Activated CD4-positive, alpha-beta T cell treated with anti-CD3 and anti-CD28 coated beads, Interleukin-2, amount 10 ng/mL, durations not matched to agents 7 days and 5 days (primary cell): ENCODE measurements at regions not wholly inside any gene's neighbourhood (a gene's known extent, or its start where the extent isn't known, plus 50 kb on each side); places are given as distances from the start of the nearest gene placed in this dataset.

Experiments used
- CTCF ChIA-PET: fragments of 350-600 bp; sonication (Branson Sonifier 250); formaldehyde crosslinking; loops from one replicate; lab custom pipeline; 2021; ENCODE audit warnings: antibody characterized with exemption; lab: Charles Lee
- POLR2A ChIA-PET: fragments of 350-600 bp; sonication (Branson Sonifier 250); formaldehyde crosslinking; loops from one replicate; lab custom pipeline; 2021; ENCODE audit warnings: antibody characterized with exemption; lab: Charles Lee
- DNase-seq: peaks from one replicate; pipeline ENCODE4 v3.0.0-alpha.2; 2020
- H3K27ac Mint-ChIP-seq: one replicate; pipeline ENCODE4 v1.8.0; 2021; ENCODE audit warnings: mild to moderate bottlenecking, moderate library complexity, mixed read lengths
- H3K27me3 Mint-ChIP-seq: one replicate; pipeline ENCODE4 v1.8.0; 2021; ENCODE audit warnings: mixed read lengths
- H3K36me3 Mint-ChIP-seq: one replicate; pipeline ENCODE4 v1.8.0; 2021; ENCODE audit warnings: low read depth, mixed read lengths
- H3K4me1 Mint-ChIP-seq: one replicate; pipeline ENCODE4 v1.8.0; 2021; ENCODE audit warnings: mixed read lengths
- H3K4me3 Mint-ChIP-seq: one replicate; pipeline ENCODE4 v1.8.0; 2021; ENCODE audit warnings: mild to moderate bottlenecking, moderate library complexity, mixed read lengths
- H3K9me3 Mint-ChIP-seq: one replicate; pipeline ENCODE4 v1.8.0; 2021; ENCODE audit warnings: mixed read lengths

GRCh38 chr13:83414393-83414792, 467.9 kb downstream of the SLITRK1 start:
- H3K4me3 Mint-ChIP-seq, result no peak overlapping the region
- CTCF ChIA-PET, result no interaction called here

GRCh38 chr13:83386609-83387008, 495.7 kb downstream of the SLITRK1 start:
- CTCF ChIA-PET, result no interaction called here
- H3K27ac Mint-ChIP-seq, result no peak overlapping the region
- H3K36me3 Mint-ChIP-seq, result no peaks in the 10 kb centered on the region
- DNase-seq, result no peak
- H3K9me3 Mint-ChIP-seq, result no peaks in the 10 kb centered on the region
- no peak overlapping the region for H3K4me3 Mint-ChIP-seq
- no peaks in the 10 kb centered on the region for H3K27me3 Mint-ChIP-seq
- POLR2A ChIA-PET, result no interaction called here
- H3K4me1 Mint-ChIP-seq, result no peaks in the 10 kb centered on the region

More at GRCh38 chr13:83414393-83414792, 467.9 kb downstream of the SLITRK1 start:
- no peaks in the 10 kb centered on the region for H3K4me1 Mint-ChIP-seq
- H3K27me3 Mint-ChIP-seq, result no peaks in the 10 kb centered on the region
- no peak overlapping the region for H3K27ac Mint-ChIP-seq
- peaks cover 2% of the 10 kb centered on the region for H3K9me3 Mint-ChIP-seq
- DNase-seq, result no peak
- H3K36me3 Mint-ChIP-seq, result no peaks in the 10 kb centered on the region
- POLR2A ChIA-PET, result no interaction called here

- POLR2A ChIA-PET, result no interaction called here
- Mint-ChIP-seq H3K27me3 (no peaks in the 10 kb centered on the region), H3K4me1 (no peaks in the 10 kb centered on the region)
Observed at GRCh38 chr13:83378908-83379307, 503.4 kb downstream of the SLITRK1 start.

GRCh38 chr13:83377491-83377890, 504.8 kb downstream of the SLITRK1 start:
- peaks cover 6% of the 10 kb centered on the region for H3K9me3 Mint-ChIP-seq
- H3K4me3 Mint-ChIP-seq, result no peak overlapping the region
- POLR2A ChIA-PET, result no interaction called here
- DNase-seq, result no peak
- CTCF ChIA-PET, result no interaction called here
- no peak overlapping the region for H3K27ac Mint-ChIP-seq
- H3K36me3 Mint-ChIP-seq, result no peaks in the 10 kb centered on the region
- H3K27me3 Mint-ChIP-seq, result no peaks in the 10 kb centered on the region
- no peaks in the 10 kb centered on the region for H3K4me1 Mint-ChIP-seq

More at GRCh38 chr13:83378908-83379307, 503.4 kb downstream of the SLITRK1 start:
- H3K4me3 Mint-ChIP-seq, result no peak overlapping the region
- CTCF ChIA-PET, result no interaction called here
- H3K9me3 Mint-ChIP-seq, result no peaks in the 10 kb centered on the region
- H3K27ac Mint-ChIP-seq, result no peak overlapping the region
- DNase-seq, result no peak
- no peaks in the 10 kb centered on the region for H3K36me3 Mint-ChIP-seq

GRCh38 chr13:83372786-83373185, 509.5 kb downstream of the SLITRK1 start:
- Mint-ChIP-seq H3K4me1 (no peaks in the 10 kb centered on the region), H3K9me3 (peaks cover 6% of the 10 kb centered on the region), H3K27me3 (no peaks in the 10 kb centered on the region), H3K27ac (no peak overlapping the region), H3K36me3 (no peaks in the 10 kb centered on the region), H3K4me3 (no peak overlapping the region)
- ChIA-PET POLR2A (no interaction called here), CTCF (no interaction called here)
- no peak for DNase-seq

- H3K36me3 Mint-ChIP-seq, result no peaks in the 10 kb centered on the region
- H3K27ac Mint-ChIP-seq, result no peak overlapping the region
- DNase-seq, result no peak
- CTCF ChIA-PET, result no interaction called here
- peaks cover 4% of the 10 kb centered on the region for H3K9me3 Mint-ChIP-seq
- no peak overlapping the region for H3K4me3 Mint-ChIP-seq
- POLR2A ChIA-PET, result no interaction called here
- no peaks in the 10 kb centered on the region for H3K27me3 Mint-ChIP-seq
- H3K4me1 Mint-ChIP-seq, result no peaks in the 10 kb centered on the region
Observed at GRCh38 chr13:83365723-83366122, 516.6 kb downstream of the SLITRK1 start.

GRCh38 chr13:83355041-83355440, 527.2 kb downstream of the SLITRK1 start:
- DNase-seq, result no peak
- Mint-ChIP-seq H3K27ac (no peak overlapping the region), H3K27me3 (no peaks in the 10 kb centered on the region), H3K36me3 (no peaks in the 10 kb centered on the region), H3K4me3 (no peak overlapping the region), H3K9me3 (no peaks in the 10 kb centered on the region), H3K4me1 (no peaks in the 10 kb centered on the region)
- ChIA-PET POLR2A (no interaction called here), CTCF (no interaction called here)

GRCh38 chr13:83352391-83352790, 529.9 kb downstream of the SLITRK1 start:
- no peaks in the 10 kb centered on the region for H3K36me3 Mint-ChIP-seq
- no peaks in the 10 kb centered on the region for H3K9me3 Mint-ChIP-seq
- ChIA-PET POLR2A (no interaction called here), CTCF (no interaction called here)
- no peak overlapping the region for H3K4me3 Mint-ChIP-seq
- no peaks in the 10 kb centered on the region for H3K4me1 Mint-ChIP-seq
- H3K27ac Mint-ChIP-seq, result no peak overlapping the region
- no peaks in the 10 kb centered on the region for H3K27me3 Mint-ChIP-seq
- no peak for DNase-seq

GRCh38 chr13:83350569-83350968, 531.7 kb downstream of the SLITRK1 start:
- H3K27me3 Mint-ChIP-seq, result no peaks in the 10 kb centered on the region
- no peak for DNase-seq
- POLR2A ChIA-PET, result no interaction called here

GRCh38 chr13:83344518-83344917, 537.8 kb downstream of the SLITRK1 start:
- no peaks in the 10 kb centered on the region for H3K27me3 Mint-ChIP-seq
- peaks cover 9% of the 10 kb centered on the region for H3K9me3 Mint-ChIP-seq
- no peak overlapping the region for H3K27ac Mint-ChIP-seq
- H3K4me1 Mint-ChIP-seq, result no peaks in the 10 kb centered on the region
- no peak overlapping the region for H3K4me3 Mint-ChIP-seq
- no peak for DNase-seq
- CTCF ChIA-PET, result no interaction called here
- POLR2A ChIA-PET, result no interaction called here
- H3K36me3 Mint-ChIP-seq, result no peaks in the 10 kb centered on the region

More at GRCh38 chr13:83350569-83350968, 531.7 kb downstream of the SLITRK1 start:
- H3K27ac Mint-ChIP-seq, result no peak overlapping the region
- no peaks in the 10 kb centered on the region for H3K36me3 Mint-ChIP-seq
- CTCF ChIA-PET, result interaction anchor here (0.5 kb wide), 1 partner anchor 239 kb away, joined by 3 read pairs; no protein-coding TSS in a partner anchor
- H3K9me3 Mint-ChIP-seq, result no peaks in the 10 kb centered on the region
- no peak overlapping the region for H3K4me3 Mint-ChIP-seq
- H3K4me1 Mint-ChIP-seq, result no peaks in the 10 kb centered on the region

- DNase-seq, result no peak
- ChIA-PET POLR2A (no interaction called here), CTCF (no interaction called here)
- no peaks in the 10 kb centered on the region for H3K4me1 Mint-ChIP-seq
- H3K27me3 Mint-ChIP-seq, result no peaks in the 10 kb centered on the region
- H3K27ac Mint-ChIP-seq, result no peak overlapping the region
- H3K4me3 Mint-ChIP-seq, result no peak overlapping the region
- no peaks in the 10 kb centered on the region for H3K36me3 Mint-ChIP-seq
- peaks cover 8% of the 10 kb centered on the region for H3K9me3 Mint-ChIP-seq
Observed at GRCh38 chr13:83340170-83340569, 542.1 kb downstream of the SLITRK1 start.

- H3K4me3 Mint-ChIP-seq, result no peak overlapping the region
- no peaks in the 10 kb centered on the region for H3K27me3 Mint-ChIP-seq
- no peaks in the 10 kb centered on the region for H3K36me3 Mint-ChIP-seq
- DNase-seq, result no peak
- ChIA-PET POLR2A (no interaction called here), CTCF (no interaction called here)
- H3K9me3 Mint-ChIP-seq, result no peaks in the 10 kb centered on the region
- H3K27ac Mint-ChIP-seq, result no peak overlapping the region
- H3K4me1 Mint-ChIP-seq, result no peaks in the 10 kb centered on the region
Observed at GRCh38 chr13:83333614-83334388, 548.5 kb downstream of the SLITRK1 start.

- Mint-ChIP-seq H3K4me3 (no peak overlapping the region), H3K4me1 (no peaks in the 10 kb centered on the region), H3K9me3 (peaks cover 1% of the 10 kb centered on the region), H3K27ac (no peak overlapping the region), H3K36me3 (no peaks in the 10 kb centered on the region), H3K27me3 (no peaks in the 10 kb centered on the region)
- ChIA-PET POLR2A (interaction anchor here (0.6 kb wide), 1 partner anchor 89 kb away, joined by 4 read pairs; no protein-coding TSS in a partner anchor), CTCF (no interaction called here)
- no peak for DNase-seq
Observed at GRCh38 chr13:83332751-83333150, 549.5 kb downstream of the SLITRK1 start.

GRCh38 chr13:83327091-83327490, 555.2 kb downstream of the SLITRK1 start:
- no peak overlapping the region for H3K4me3 Mint-ChIP-seq
- DNase-seq, result no peak
- H3K27me3 Mint-ChIP-seq, result no peaks in the 10 kb centered on the region
- H3K27ac Mint-ChIP-seq, result no peak overlapping the region
- peaks cover 2% of the 10 kb centered on the region for H3K9me3 Mint-ChIP-seq
- H3K4me1 Mint-ChIP-seq, result no peaks in the 10 kb centered on the region
- POLR2A ChIA-PET, result no interaction called here
- CTCF ChIA-PET, result no interaction called here
- no peaks in the 10 kb centered on the region for H3K36me3 Mint-ChIP-seq
